HepG2 (cell line): ENCODE measurements at regions not wholly inside any gene's neighbourhood (a gene's known extent, or its start where the extent isn't known, plus 50 kb on each side); places are given as distances from the start of the nearest gene placed in this dataset.

ENCODE experiments used
- ATAC-seq: fragments of 200-7000 bp; cut with Tn5 transposase; 3 replicates; pipeline ENCODE4 v1.9.1; 2020; ENCODE audit warnings: mild to moderate bottlenecking, moderate library complexity
- BruUV-seq: library from RNA; stranded (reverse); fragments of 400-500 nt; replicated peaks from 2 replicates; lab custom pipeline; 2021; lab: Mats Ljungman, UMichigan
- CTCF ChIA-PET: fragments of 300-600 bp; formaldehyde crosslinking; extraction: SDS; loops from one replicate; lab custom pipeline; 2021; ENCODE audit warnings: low total read pairs, inconsistent platforms, low intra/inter-chr PET ratio; lab: Yijun Ruan, JAX
- POLR2A ChIA-PET: fragments of 350-600 bp; sonication (Branson Sonifier 250); formaldehyde crosslinking; loops from one replicate; lab custom pipeline; 2020; ENCODE audit warnings: antibody characterized with exemption, inconsistent platforms; lab: Yijun Ruan, JAX
- DNase-seq: peaks from one replicate; pipeline ENCODE4 v3.0.0-alpha.2; 2015; ENCODE audit warnings: low spot score
- FAIRE-seq: peaks from 3 replicates; lab custom pipeline; 2011; peaks lifted over from hg19 to GRCh38; lab: Jason Lieb, UNC
- H2AFZ ChIP-seq: one replicate; pipeline ENCODE4 v1.6.1; 2011; ENCODE audit warnings: low read length, inconsistent platforms
- H3K27ac ChIP-seq: fragments of 300-600 bp; 3 replicates; pipeline ENCODE4 v1.8.0; 2011; ENCODE audit warnings: mixed run types, mild to moderate bottlenecking, mixed read lengths, low read length, inconsistent platforms; ENCODE audit not compliant: insufficient read depth; ENCODE audit errors: extremely low read length
- H3K27me3 ChIP-seq, 2 experiments: fragments of 200-600 bp in 1 of 2; 2 replicates in 1 of 2; 3 replicates in 1 of 2; pipeline versions ENCODE4 v1.6.0 to v1.8.0; 2011; ENCODE audit warnings: low read length in 2 of 2, mild to moderate bottlenecking in 2 of 2, moderate library complexity in 2 of 2, inconsistent platforms in 1 of 2; ENCODE audit not compliant: insufficient read depth in 2 of 2, control insufficient read depth in 1 of 2
- H3K36me3 ChIP-seq, 2 experiments: fragments of 200-600 bp in 1 of 2; replicated peaks in 1 of 2; 2 replicates in 1 of 2; 3 replicates in 1 of 2; pipeline versions ENCODE4 v1.5.1 to v1.8.0; 2011; ENCODE audit warnings: low read length in 2 of 2, inconsistent platforms in 1 of 2; ENCODE audit not compliant: insufficient read depth in 2 of 2, control insufficient read depth in 1 of 2
- H3K4me1 ChIP-seq: 2 replicates; pipeline ENCODE4 v1.5.1; 2012; ENCODE audit warnings: low read length, inconsistent platforms; ENCODE audit not compliant: insufficient read depth
- H3K4me2 ChIP-seq: 2 replicates; pipeline ENCODE4 v1.6.0; 2011; ENCODE audit warnings: low read depth, low read length, inconsistent platforms
- H3K4me3 ChIP-seq, 3 experiments: fragments of 200-600 bp in 1 of 3; sonication (generic), shearing (Covaris generic) in 1 of 3; replicated peaks in 1 of 3; 2 replicates each; pipeline ENCODE4 v1.5.1; 2011 to 2016; ENCODE audit warnings: low read length in 3 of 3, inconsistent platforms in 2 of 3, low read depth in 2 of 3, mild to moderate bottlenecking in 2 of 3, control low read depth in 1 of 3, mixed read lengths in 1 of 3; ENCODE audit not compliant: insufficient read depth in 1 of 3
- H3K79me2 ChIP-seq: one replicate; pipeline ENCODE4 v1.6.1; 2011; ENCODE audit warnings: low read length, inconsistent platforms; ENCODE audit not compliant: insufficient read depth
- H3K9ac ChIP-seq: 2 replicates; pipeline ENCODE4 v1.6.0; 2011; ENCODE audit warnings: mild to moderate bottlenecking, low read depth, low read length, inconsistent platforms; ENCODE audit not compliant: insufficient read depth
- H3K9me3 ChIP-seq: 2 replicates; pipeline ENCODE4 v1.5.1; 2012; ENCODE audit warnings: mild to moderate bottlenecking, low read length
- H4K20me1 ChIP-seq: 2 replicates; pipeline ENCODE4 v1.6.0; 2011; ENCODE audit warnings: inconsistent platforms, mild to moderate bottlenecking, low read length, moderate library complexity; ENCODE audit not compliant: insufficient read depth
- AHR ChIP-seq: IDR thresholded peaks from 2 replicates; pipeline ENCODE4 v1.6.1; 2018; ENCODE audit warnings: missing genetic modification reagents, missing compliant biosample characterization
- GLI4 ChIP-seq: sonication (generic); formaldehyde crosslinking; IDR thresholded peaks from 2 replicates; pipeline ENCODE4 v1.5.1; 2020; ENCODE audit warnings: missing genetic modification reagents, mild to moderate bottlenecking, moderate library complexity, borderline replicate concordance
- HNRNPUL1 ChIP-seq: fragments of 200-400 bp; formaldehyde crosslinking; IDR thresholded peaks from 2 replicates; pipeline ENCODE4 v1.6.1; 2017; ENCODE audit warnings: low read depth, mild to moderate bottlenecking, low read length, moderate library complexity
- IRF1 ChIP-seq: sonication (generic); formaldehyde crosslinking; IDR thresholded peaks from 2 replicates; pipeline ENCODE4 v1.4.0; 2020; ENCODE audit warnings: low read depth, mild to moderate bottlenecking, missing genetic modification reagents
- POLR2AphosphoS5 ChIP-seq: IDR thresholded peaks from 2 replicates; pipeline ENCODE4 v1.6.1; 2012; ENCODE audit warnings: low read depth, low read length
- SIX4 ChIP-seq: sonication (generic); formaldehyde crosslinking; IDR thresholded peaks from 2 replicates; pipeline ENCODE4 v1.4.0; 2020; ENCODE audit warnings: missing genetic modification reagents
- THAP7 ChIP-seq: sonication (generic); formaldehyde crosslinking; IDR thresholded peaks from 2 replicates; pipeline ENCODE4 v1.8.1; 2023; ENCODE audit warnings: mild to moderate bottlenecking, missing genetic modification reagents
- U2AF1 ChIP-seq: fragments of 200-400 bp; formaldehyde crosslinking; optimal IDR thresholded peaks from 2 replicates; pipeline ENCODE3; 2017; ENCODE audit warnings: mild to moderate bottlenecking, low read depth, low read length
- ZMYM4 ChIP-seq: sonication (generic); formaldehyde crosslinking; IDR thresholded peaks from 2 replicates; pipeline ENCODE4 v1.8.1; 2023; ENCODE audit warnings: mild to moderate bottlenecking, missing genetic modification reagents
- ZNF253 ChIP-seq: sonication (generic); formaldehyde crosslinking; IDR thresholded peaks from 2 replicates; pipeline ENCODE4 v1.8.0; 2022; ENCODE audit warnings: mild to moderate bottlenecking, missing genetic modification reagents, borderline replicate concordance
- ZNF432 ChIP-seq: sonication (generic); formaldehyde crosslinking; IDR thresholded peaks from 2 replicates; pipeline ENCODE4 v1.5.0; 2020; ENCODE audit warnings: missing genetic modification reagents, mild to moderate bottlenecking, borderline replicate concordance
- WGBS: methylation state at CpG from one replicate; pipeline ENCODE4 v1.1.6; 2017; ENCODE audit warnings: low lambda C conversion rate; 5-methylcytosine and 5-hydroxymethylcytosine counted together
- in situ Hi-C: cut with HindIII; loops from 2 replicates; pipeline ENCODE4 v1.10.0; 2017; ENCODE audit warnings: low pct_unique_long_range_greater_than_20kb; ENCODE audit not compliant: extremely low pct_ligation_motif_present
- intact Hi-C: fragments of 100-400 bp; cut with micrococcal nuclease; formaldehyde crosslinking; loops from one replicate; pipeline ENCODE4 v1.10.0; 2022; ENCODE audit not compliant: unreplicated experiment

- no peaks in the 10 kb centered on the region for H3K79me2 ChIP-seq
- H3K4me1 ChIP-seq = no peaks in the 10 kb centered on the region
- intact Hi-C loops (no loop called here), in situ Hi-C loops (loop anchor here (10.0 kb wide), 1 partner anchor 245 kb away; no protein-coding TSS in a partner anchor)
- ChIA-PET POLR2A (no interaction called here), CTCF (no interaction called here)
- H3K4me3 ChIP-seq = no peak overlapping the region
- no peaks in the 10 kb centered on the region for H3K36me3 ChIP-seq
- no peak overlapping the region for H2AFZ ChIP-seq
- WGBS = 27% methylated on average over 12 of the region's 22 CpGs
- TF ChIP-seq ZNF253 (CRISPR knock-in tag) (no peak), HNRNPUL1 (no peak), POLR2AphosphoS5 (no peak), AHR (CRISPR knock-in tag) (no peak), U2AF1 (no peak), ZNF432 (CRISPR knock-in tag) (no peak), ZMYM4 (CRISPR knock-in tag) (no peak), SIX4 (CRISPR knock-in tag) (no peak), GLI4 (CRISPR knock-in tag) (no peak), IRF1 (no peak), THAP7 (CRISPR knock-in tag) (no peak)
- no peak overlapping the region for H3K4me2 ChIP-seq
- H3K27ac ChIP-seq = no peak overlapping the region
- ATAC-seq = no peak
- H3K27me3 ChIP-seq = peaks cover 4 to 68% of the 10 kb centered on the region in 2 experiments; a peak in 3 of 5 replicates
- no TSS peak for BruUV-seq
- no peak for DNase-seq
- no peak overlapping the region for H3K9ac ChIP-seq
- no peaks in the 10 kb centered on the region for H4K20me1 ChIP-seq
- no peak for FAIRE-seq
- H3K9me3 ChIP-seq = no peaks in the 10 kb centered on the region
Observed at GRCh38 chr5:2009986-2010914, 127.5 kb upstream of the IRX4 start.
